Fibroblast of lung (primary cell): ENCODE measurements at regions not wholly inside any gene's neighbourhood (a gene's known extent, or its start where the extent isn't known, plus 50 kb on each side); places are given as distances from the start of the nearest gene placed in this dataset.

Experiments
- EZH2 ChIP-seq: IDR thresholded peaks from 2 replicates; pipeline ENCODE4 v1.5.1; 2012; ENCODE audit warnings: low read length, control low read depth, mild to moderate bottlenecking; ENCODE audit errors: missing control alignments
- TF ChIP-seq, protein P1 (sequence below), 2 donors: IDR thresholded peaks in 1 of 2; conservative IDR thresholded peaks in 1 of 2; 1 replicate in 1 of 2; 2 replicates in 1 of 2; pipeline ENCODE4 v1.5.1; 2011 to 2012; ENCODE audit warnings: low read length in 2 of 2, control low read depth in 1 of 2, inconsistent platforms in 1 of 2, low read depth in 1 of 2, mild to moderate bottlenecking in 1 of 2

DNA sequence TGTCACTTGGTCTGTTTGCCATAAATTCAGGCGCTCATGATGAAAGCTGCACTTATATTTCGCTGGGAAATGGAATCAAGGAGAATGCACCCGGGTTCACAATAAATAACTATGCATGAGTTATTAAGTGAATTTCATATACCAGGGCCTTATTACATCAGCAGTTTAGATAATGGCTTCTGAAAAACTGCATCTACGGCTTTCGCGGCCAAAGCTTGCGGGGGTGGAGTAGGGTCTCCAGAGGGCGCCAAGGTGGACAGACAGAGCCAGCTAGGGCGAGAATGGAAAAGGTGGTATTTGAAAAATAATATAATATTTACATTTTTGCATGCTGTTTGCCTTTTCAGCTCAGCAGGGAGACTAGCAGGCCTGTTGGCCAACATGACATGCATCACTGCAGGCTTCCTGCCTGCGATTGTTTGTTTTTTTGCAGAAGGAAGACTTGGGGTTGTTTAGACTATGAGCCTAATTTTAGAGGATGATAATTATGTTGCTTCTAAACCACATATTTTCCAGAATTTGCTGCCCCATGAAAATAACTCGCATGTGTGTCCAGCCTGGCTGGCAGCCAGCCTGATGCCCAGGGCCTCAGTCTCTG lies 173.8 kb upstream of the IRX3 start:
- TF ChIP-seq, protein P1, sequence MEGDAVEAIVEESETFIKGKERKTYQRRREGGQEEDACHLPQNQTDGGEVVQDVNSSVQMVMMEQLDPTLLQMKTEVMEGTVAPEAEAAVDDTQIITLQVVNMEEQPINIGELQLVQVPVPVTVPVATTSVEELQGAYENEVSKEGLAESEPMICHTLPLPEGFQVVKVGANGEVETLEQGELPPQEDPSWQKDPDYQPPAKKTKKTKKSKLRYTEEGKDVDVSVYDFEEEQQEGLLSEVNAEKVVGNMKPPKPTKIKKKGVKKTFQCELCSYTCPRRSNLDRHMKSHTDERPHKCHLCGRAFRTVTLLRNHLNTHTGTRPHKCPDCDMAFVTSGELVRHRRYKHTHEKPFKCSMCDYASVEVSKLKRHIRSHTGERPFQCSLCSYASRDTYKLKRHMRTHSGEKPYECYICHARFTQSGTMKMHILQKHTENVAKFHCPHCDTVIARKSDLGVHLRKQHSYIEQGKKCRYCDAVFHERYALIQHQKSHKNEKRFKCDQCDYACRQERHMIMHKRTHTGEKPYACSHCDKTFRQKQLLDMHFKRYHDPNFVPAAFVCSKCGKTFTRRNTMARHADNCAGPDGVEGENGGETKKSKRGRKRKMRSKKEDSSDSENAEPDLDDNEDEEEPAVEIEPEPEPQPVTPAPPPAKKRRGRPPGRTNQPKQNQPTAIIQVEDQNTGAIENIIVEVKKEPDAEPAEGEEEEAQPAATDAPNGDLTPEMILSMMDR (conservative IDR thresholded peaks at IDR 0.05 in 1 of 2, IDR thresholded peaks at IDR 0.05 in 1 of 2; ENCODE audit: low read depth in 1 of 2, low read length in 2 of 2): no peak
- TF ChIP-seq EZH2: no peak
